HUES48 (cell line): ENCODE measurements at regions not wholly inside any gene's neighbourhood (a gene's known extent, or its start where the extent isn't known, plus 50 kb on each side); places are given as distances from the start of the nearest gene placed in this dataset.
A peak's percentile ranks its signal among the peaks of the same experiment; 100 is the strongest.

ENCODE experiments used
- H3K27ac ChIP-seq: one replicate; pipeline ENCODE4 v1.7.0; 2013; ENCODE audit warnings: low read depth, low read length, inconsistent platforms
- H3K27me3 ChIP-seq: 2 replicates; pipeline ENCODE4 v1.6.1; 2013; ENCODE audit warnings: mild to moderate bottlenecking, low read length; ENCODE audit not compliant: control insufficient read depth, insufficient read depth
- H3K36me3 ChIP-seq: 2 replicates; pipeline ENCODE4 v1.6.1; 2013; ENCODE audit warnings: low read length; ENCODE audit not compliant: control insufficient read depth, insufficient read depth
- H3K4me1 ChIP-seq: 2 replicates; pipeline ENCODE4 v1.6.1; 2013; ENCODE audit warnings: mild to moderate bottlenecking, low read length; ENCODE audit not compliant: control insufficient read depth, insufficient read depth
- H3K4me3 ChIP-seq: 2 replicates; pipeline ENCODE4 v1.5.1; 2013; ENCODE audit warnings: mild to moderate bottlenecking, low read depth, low read length
- H3K9ac ChIP-seq: 2 replicates; pipeline ENCODE4 v1.6.1; 2013; ENCODE audit warnings: mild to moderate bottlenecking, low read depth, low read length, moderate library complexity
- H3K9me3 ChIP-seq: 2 replicates; pipeline ENCODE4 v1.6.1; 2013; ENCODE audit warnings: low read length; ENCODE audit not compliant: control insufficient read depth, insufficient read depth

DNA sequence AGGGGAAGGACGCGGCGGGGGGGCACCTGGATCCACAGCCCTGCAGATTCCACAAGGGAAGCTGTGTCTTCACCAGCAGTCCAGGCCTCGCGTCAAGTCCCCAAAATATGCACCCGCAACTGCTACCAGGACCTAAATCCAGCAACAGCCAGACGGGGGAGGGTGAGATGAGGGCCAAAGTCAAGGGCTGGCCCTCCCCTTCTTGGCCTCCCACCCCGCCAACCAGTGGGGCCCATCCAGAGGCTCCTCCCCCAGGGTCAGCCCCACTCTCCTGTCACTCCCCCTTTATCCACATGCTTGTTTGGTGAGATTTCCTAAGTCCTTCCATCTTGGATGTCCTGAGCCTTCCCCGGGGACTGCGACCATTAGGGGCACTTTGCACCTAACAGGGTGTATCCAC lies 138.7 kb downstream of the ENGASE start:
- Histone ChIP-seq H3K4me1 (peaks cover 18% of the 10 kb centered on the region; the same call in 1 of the 2 replicates), H3K27me3 (no peaks in the 10 kb centered on the region), H3K9ac (no peak overlapping the region), H3K9me3 (no peaks in the 10 kb centered on the region), H3K36me3 (no peaks in the 10 kb centered on the region), H3K4me3 (no peak overlapping the region), H3K27ac (no peak overlapping the region)

DNA sequence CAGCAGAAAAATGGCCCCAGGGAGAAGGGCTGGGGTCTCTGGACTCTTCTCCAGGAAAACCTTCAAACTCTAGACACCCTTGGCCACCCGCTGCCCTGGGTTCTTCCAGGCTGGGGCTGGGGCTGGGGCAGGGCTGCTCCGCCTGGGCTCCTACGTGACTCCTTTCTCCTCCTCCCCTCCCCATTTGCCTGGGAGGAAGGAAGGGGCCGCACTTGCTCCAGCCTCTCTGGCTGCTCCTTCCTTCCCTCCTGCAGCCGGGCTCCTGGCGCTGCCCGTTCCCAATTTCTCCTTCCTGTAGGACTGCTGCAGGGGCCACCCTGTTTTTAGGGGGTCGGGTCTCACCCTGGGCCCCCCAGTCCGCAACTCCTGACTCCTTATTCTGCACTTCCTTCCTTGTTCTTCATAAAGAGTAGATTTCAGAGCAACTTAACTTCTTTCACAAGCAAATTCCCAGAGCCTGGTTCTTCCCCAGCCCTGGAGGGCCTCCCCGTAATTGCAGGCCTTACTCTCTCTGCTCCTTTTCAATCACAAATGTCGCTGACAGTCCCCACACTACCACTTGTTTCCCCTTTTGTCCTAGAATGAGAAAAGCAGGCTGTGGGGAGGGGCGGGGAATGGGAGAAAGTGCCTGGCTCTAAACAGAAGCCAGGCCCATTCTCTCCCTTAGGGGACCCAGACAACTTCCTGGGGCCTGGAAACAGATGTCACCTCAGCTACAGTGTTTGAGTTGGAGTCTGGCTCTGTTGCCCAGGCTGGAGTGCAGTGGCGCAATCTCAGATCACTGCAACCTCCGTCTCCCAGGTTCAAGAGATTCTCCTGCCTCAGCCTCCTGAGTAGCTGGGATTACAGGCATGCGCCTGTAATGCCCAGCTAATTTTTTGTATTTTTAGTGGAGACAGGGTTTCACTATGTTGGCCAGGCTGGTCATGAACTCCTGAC lies 137.8 kb downstream of the ENGASE start:
- Histone ChIP-seq H3K27ac (peak overlapping the region; percentile 78), H3K36me3 (no peaks in the 10 kb centered on the region), H3K9me3 (no peaks in the 10 kb centered on the region), H3K27me3 (no peaks in the 10 kb centered on the region), H3K9ac (no peak overlapping the region; the same call in 1 of the 2 replicates), H3K4me3 (no peak overlapping the region; the same call in 1 of the 2 replicates), H3K4me1 (peaks cover 18% of the 10 kb centered on the region; the same call in 1 of the 2 replicates)

DNA sequence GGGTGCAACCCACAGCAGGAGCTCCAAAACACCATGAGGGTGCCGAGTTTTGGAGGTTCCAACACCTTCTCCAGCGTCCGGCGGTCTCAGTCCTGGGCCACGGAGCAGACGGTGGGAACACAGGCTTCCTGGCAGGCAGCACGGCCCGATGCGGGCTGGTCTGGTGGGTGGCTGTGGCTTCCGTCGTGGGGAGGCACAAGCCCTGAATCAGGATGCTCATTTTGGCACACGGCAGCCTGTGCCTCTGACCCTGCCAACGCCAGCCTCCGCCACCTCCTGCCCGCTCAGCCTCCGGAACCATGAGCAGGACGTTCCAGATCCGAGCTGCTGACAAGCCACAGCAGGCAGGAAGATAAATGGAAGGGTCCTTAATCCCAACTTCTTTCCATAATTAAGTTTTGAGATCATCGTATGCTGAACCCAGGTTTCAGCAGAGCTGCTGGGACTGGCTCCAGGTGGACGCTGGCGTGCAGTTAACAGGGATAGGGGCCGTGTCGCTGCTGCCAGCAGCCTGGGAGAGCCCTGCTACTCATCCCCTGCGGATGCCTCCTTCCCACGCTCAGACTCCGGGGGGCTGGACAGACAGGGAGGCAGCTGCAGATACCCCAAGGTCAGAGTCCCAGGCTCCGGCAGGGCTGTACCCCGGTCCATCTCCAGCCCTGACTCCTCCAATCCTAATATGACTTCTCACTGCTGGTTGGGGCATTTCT lies 136.6 kb downstream of the ENGASE start:
- no peak overlapping the region for H3K27ac ChIP-seq
- H3K4me3 ChIP-seq: no peak overlapping the region
- H3K36me3 ChIP-seq: no peaks in the 10 kb centered on the region
- peaks cover 18% of the 10 kb centered on the region; the same call in 1 of the 2 replicates for H3K4me1 ChIP-seq
- H3K9ac ChIP-seq: no peak overlapping the region
- H3K9me3 ChIP-seq: no peaks in the 10 kb centered on the region
- H3K27me3 ChIP-seq: no peaks in the 10 kb centered on the region

DNA sequence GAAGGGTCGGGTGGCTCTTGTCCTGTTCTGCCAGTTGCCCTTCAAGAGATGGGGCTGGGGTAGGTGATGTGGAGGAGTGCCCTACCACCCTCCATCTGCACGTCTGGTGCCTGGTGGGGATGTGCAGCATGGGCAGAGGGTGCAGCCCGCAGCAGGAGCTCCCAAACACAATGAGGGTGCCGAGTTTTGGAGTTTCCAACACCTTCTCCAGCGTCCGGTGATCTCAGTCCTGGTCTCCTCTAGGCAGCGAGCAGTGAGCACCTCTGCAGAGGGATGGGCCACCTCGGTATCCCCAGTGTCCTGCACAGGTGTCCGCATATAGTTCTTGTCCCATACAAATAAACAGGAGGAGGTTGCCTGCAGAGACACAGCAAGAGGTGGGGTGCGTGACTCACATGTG lies 136.0 kb downstream of the ENGASE start:
- Histone ChIP-seq H3K9ac (no peak overlapping the region), H3K27me3 (no peaks in the 10 kb centered on the region), H3K4me3 (no peak overlapping the region), H3K9me3 (no peaks in the 10 kb centered on the region), H3K4me1 (peaks cover 18% of the 10 kb centered on the region; the same call in 1 of the 2 replicates), H3K27ac (no peak overlapping the region), H3K36me3 (no peaks in the 10 kb centered on the region)

DNA sequence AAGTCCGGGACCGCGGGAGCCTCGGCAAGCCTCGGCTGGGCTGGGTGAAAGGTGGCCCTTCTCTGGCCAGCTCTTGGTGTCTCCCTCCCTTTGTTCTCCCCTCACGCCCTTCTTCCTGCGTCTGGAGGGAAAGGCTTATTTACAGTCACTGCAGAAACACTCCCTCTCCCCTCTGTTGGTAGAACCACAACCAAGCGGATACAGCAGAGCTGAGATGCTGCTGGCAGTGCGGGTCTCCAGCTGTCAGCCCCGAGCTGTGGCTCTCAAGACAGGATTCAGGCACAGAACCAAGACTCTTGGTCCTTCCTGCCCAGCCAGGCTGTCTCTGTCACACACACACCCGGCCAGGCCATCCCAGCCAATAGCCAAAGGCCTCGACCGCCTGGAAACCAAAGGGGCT lies 133.3 kb downstream of the ENGASE start:
- Histone ChIP-seq H3K27me3 (no peaks in the 10 kb centered on the region), H3K27ac (no peak overlapping the region), H3K4me3 (no peak overlapping the region), H3K36me3 (no peaks in the 10 kb centered on the region), H3K9ac (no peak overlapping the region), H3K9me3 (no peaks in the 10 kb centered on the region), H3K4me1 (peaks cover 12% of the 10 kb centered on the region; the same call in 1 of the 2 replicates)

DNA sequence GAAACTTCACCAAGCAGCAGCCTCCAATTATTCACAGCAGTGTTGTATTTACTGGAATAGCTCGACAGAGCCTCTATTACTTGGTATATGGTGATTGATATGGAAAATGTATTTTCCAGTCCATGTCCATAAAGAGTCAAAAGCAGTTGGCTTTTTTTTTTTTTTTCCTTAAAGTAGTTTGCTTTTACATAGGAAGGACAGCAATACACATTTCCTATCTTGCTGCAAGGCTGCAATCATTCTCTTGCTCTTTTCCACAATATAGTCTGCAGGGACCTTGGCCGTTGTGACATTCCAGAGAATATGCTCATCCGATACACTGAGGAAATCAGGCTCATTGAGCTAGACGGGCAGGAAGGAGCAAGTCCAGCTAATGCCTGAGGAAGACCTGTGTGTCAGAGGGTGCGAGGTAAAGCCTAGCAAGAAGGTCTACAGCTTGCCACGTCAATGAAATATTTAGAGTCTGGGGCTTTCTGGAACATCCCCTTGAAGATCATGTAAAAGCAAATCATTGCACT lies 131.1 kb downstream of the ENGASE start:
- H3K36me3 ChIP-seq: no peaks in the 10 kb centered on the region
- H3K4me1 ChIP-seq: peaks cover 20% of the 10 kb centered on the region
- no peak overlapping the region for H3K4me3 ChIP-seq
- no peak overlapping the region for H3K9ac ChIP-seq
- no peaks in the 10 kb centered on the region for H3K27me3 ChIP-seq
- no peaks in the 10 kb centered on the region for H3K9me3 ChIP-seq
- no peak overlapping the region for H3K27ac ChIP-seq

DNA sequence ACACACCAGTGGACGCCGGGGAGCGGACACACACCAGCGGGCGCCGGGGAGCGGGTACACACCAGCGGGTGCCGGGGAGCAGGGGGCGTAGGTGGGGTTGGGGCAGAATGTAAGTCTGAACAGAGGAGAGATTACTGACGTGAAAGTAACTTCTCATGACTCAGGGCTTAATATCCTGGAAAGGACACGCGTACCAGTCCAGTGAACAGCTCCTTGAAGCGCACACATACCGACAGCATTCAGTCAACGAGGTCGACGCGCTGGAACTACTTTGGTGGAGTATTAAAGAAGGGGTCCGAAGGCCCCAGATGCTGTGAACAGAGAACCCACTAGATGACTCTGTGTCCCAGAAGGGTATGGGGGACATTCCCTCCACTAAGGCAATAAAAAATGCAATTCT lies 129.6 kb downstream of the ENGASE start:
- Histone ChIP-seq H3K4me1 (peaks cover 22% of the 10 kb centered on the region), H3K9ac (no peak overlapping the region), H3K9me3 (no peaks in the 10 kb centered on the region), H3K4me3 (no peak overlapping the region), H3K27ac (no peak overlapping the region), H3K27me3 (no peaks in the 10 kb centered on the region), H3K36me3 (no peaks in the 10 kb centered on the region)

DNA sequence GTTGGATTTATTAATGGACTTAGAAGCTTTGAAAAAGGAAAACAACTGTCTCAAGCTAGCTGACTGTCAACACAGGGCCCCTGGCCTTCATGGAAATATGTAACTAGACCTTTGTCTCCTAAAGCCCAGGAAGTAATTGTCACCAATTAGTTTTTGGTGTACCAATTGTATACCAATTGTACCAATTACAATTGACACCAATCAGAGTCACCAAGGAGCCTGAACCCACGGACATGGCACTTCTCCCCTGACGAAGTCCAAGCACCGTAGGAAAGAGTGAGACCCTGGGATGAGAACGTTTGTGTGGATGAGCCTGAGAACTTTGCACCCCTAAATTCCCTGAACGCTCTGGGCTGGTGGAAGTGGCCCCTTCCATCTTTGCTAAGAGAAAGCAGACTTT lies 129.0 kb downstream of the ENGASE start:
- Histone ChIP-seq H3K36me3 (no peaks in the 10 kb centered on the region), H3K9ac (no peak overlapping the region), H3K27ac (no peak overlapping the region), H3K9me3 (no peaks in the 10 kb centered on the region), H3K27me3 (no peaks in the 10 kb centered on the region), H3K4me1 (peaks cover 22% of the 10 kb centered on the region), H3K4me3 (no peak overlapping the region)

DNA sequence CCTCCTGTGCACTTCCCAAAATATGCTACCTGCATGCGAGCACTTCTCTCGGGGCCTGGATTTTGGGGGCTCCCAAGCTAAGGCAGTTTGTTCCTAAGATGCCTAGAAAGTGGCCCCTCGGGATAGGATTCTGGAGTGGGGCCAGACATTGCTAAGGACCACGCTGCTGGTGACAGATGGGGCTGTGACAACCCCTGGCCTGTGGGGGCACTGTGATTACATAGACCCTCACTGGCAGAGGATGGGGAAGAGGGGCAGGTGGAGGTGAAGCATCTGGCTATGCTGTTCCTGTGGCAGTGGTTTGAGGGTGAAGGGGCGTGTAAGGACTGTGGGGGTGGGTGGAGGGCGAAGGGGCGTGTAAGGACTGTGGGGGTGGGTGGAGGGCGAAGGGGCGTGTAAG lies 128.4 kb downstream of the ENGASE start:
- no peaks in the 10 kb centered on the region for H3K27me3 ChIP-seq
- no peaks in the 10 kb centered on the region for H3K36me3 ChIP-seq
- no peak overlapping the region for H3K27ac ChIP-seq

DNA sequence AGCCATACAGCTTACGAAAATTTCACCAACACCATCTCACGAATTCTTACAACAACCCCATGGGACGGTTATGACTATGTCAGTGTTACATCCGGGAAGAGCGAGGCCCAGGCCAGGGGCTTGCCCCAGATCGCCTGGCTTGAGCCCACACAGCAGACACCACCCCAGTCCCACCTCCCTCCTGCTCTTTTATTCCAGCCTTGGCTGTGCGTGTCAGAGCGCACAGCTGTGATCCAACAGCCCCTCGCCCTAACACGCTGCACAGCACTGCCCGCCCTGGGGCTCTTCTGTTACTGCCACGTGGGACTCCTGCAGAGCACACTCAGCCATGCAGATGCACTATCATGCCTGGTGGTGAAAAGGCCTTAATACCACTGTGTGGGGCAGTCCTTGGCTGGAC lies 127.9 kb downstream of the ENGASE start:
- H3K27me3 ChIP-seq: no peaks in the 10 kb centered on the region
- H3K9ac ChIP-seq: no peak overlapping the region
- no peaks in the 10 kb centered on the region for H3K9me3 ChIP-seq
- no peaks in the 10 kb centered on the region for H3K36me3 ChIP-seq
- no peak overlapping the region for H3K27ac ChIP-seq
- H3K4me3 ChIP-seq: no peak overlapping the region
- H3K4me1 ChIP-seq: peaks cover 22% of the 10 kb centered on the region

More for the DNA sequence above, 128.4 kb downstream of the ENGASE start:
- Histone ChIP-seq H3K4me3 (no peak overlapping the region), H3K9me3 (no peaks in the 10 kb centered on the region), H3K4me1 (peaks cover 22% of the 10 kb centered on the region), H3K9ac (no peak overlapping the region)
